ENCODE measurements at regions not wholly inside any gene's neighbourhood (a gene's known extent, or its start where the extent isn't known, plus 50 kb on each side); places are given as distances from the start of the nearest gene placed in this dataset.

GRCh38 chr5:58156973-58157701 lies 302.7 kb downstream of the PLK2 start:
- H3K4me3 ChIP-seq (ENCODE audit: low read depth, low read length), result no peak overlapping the region
- DNase-seq (ENCODE audit: low read depth), result no peak
- no peak for TF ChIP-seq CTCF (IDR thresholded peaks at IDR 0.05; ENCODE audit: insufficient read depth, low read depth, low read length)

- DNase-seq (ENCODE audit: low read depth), result peak; percentile 4
- H3K4me3 ChIP-seq (ENCODE audit: low read depth, low read length), result no peak overlapping the region
- TF ChIP-seq CTCF (IDR thresholded peaks at IDR 0.05; ENCODE audit: insufficient read depth, low read depth, low read length), result no peak
Measured at GRCh38 chr5:58156361-58156760, 303.5 kb downstream of the PLK2 start.

GRCh38 chr5:58153255-58153654 lies 306.6 kb downstream of the PLK2 start:
- no peak for DNase-seq (ENCODE audit: low read depth)
- no peak overlapping the region for H3K4me3 ChIP-seq (ENCODE audit: low read depth, low read length)
- no peak for TF ChIP-seq CTCF (IDR thresholded peaks at IDR 0.05; ENCODE audit: insufficient read depth, low read depth, low read length)

GRCh38 chr5:58151414-58151813 lies 308.5 kb downstream of the PLK2 start:
- DNase-seq (ENCODE audit: low read depth), result no peak
- H3K4me3 ChIP-seq (ENCODE audit: low read depth, low read length), result no peak overlapping the region
- TF ChIP-seq CTCF (IDR thresholded peaks at IDR 0.05; ENCODE audit: insufficient read depth, low read depth, low read length), result no peak

GRCh38 chr5:58150926-58151325 lies 309.0 kb downstream of the PLK2 start:
- no peak for DNase-seq (ENCODE audit: low read depth)
- no peak for TF ChIP-seq CTCF (IDR thresholded peaks at IDR 0.05; ENCODE audit: insufficient read depth, low read depth, low read length)
- H3K4me3 ChIP-seq (ENCODE audit: low read depth, low read length), result no peak overlapping the region

GRCh38 chr5:58149746-58150145 lies 310.1 kb downstream of the PLK2 start:
- no peak for TF ChIP-seq CTCF (IDR thresholded peaks at IDR 0.05; ENCODE audit: insufficient read depth, low read depth, low read length)
- no peak overlapping the region for H3K4me3 ChIP-seq (ENCODE audit: low read depth, low read length)
- no peak for DNase-seq (ENCODE audit: low read depth)

- H3K4me3 ChIP-seq (ENCODE audit: low read depth, low read length), result no peak overlapping the region
- DNase-seq (ENCODE audit: low read depth), result no peak
- TF ChIP-seq CTCF (IDR thresholded peaks at IDR 0.05; ENCODE audit: insufficient read depth, low read depth, low read length), result no peak
Measured at GRCh38 chr5:58149345-58149744, 310.5 kb downstream of the PLK2 start.
